ENCODE measurements at regions not wholly inside any gene's neighbourhood (a gene's known extent, or its start where the extent isn't known, plus 50 kb on each side); places are given as distances from the start of the nearest gene placed in this dataset.

- TF ChIP-seq RAD21 (CRISPR knock-in tag; conservative IDR thresholded peaks at IDR 0.05 in 1 of 2, IDR thresholded peaks at IDR 0.05 in 1 of 2), result 0 out of 4 replicates have a peak, but pooled peaks of 1 of the 2 experiments have one; percentile 5
- TF ChIP-seq NR2C1 (IDR thresholded peaks at IDR 0.05), result no peak
- peak; percentile 38; the same call in 1 of the 2 replicates for TF ChIP-seq NR2C1 (tag; IDR thresholded peaks at IDR 0.05)
- TF ChIP-seq JUND (IDR thresholded peaks at IDR 0.05; ENCODE audit: borderline replicate concordance, low read depth, low read length), result peak; percentile 5; the same call in 1 of the 2 replicates
- no peak for TF ChIP-seq JUND (tag; IDR thresholded peaks at IDR 0.05; ENCODE audit: borderline replicate concordance, low read depth, low read length)
- TF ChIP-seq ERF (CRISPR knock-in tag; IDR thresholded peaks at IDR 0.05), result no peak
- TF ChIP-seq, protein P1, sequence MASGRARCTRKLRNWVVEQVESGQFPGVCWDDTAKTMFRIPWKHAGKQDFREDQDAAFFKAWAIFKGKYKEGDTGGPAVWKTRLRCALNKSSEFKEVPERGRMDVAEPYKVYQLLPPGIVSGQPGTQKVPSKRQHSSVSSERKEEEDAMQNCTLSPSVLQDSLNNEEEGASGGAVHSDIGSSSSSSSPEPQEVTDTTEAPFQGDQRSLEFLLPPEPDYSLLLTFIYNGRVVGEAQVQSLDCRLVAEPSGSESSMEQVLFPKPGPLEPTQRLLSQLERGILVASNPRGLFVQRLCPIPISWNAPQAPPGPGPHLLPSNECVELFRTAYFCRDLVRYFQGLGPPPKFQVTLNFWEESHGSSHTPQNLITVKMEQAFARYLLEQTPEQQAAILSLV (tag; IDR thresholded peaks at IDR 0.05), result no peak
- no peak for TF ChIP-seq MYBL2 (IDR thresholded peaks at IDR 0.05; ENCODE audit: low read depth)
- no peak for TF ChIP-seq MYBL2 (CRISPR knock-in tag; IDR thresholded peaks at IDR 0.05; ENCODE audit: borderline replicate concordance)
- TF ChIP-seq ZC3H11A (IDR thresholded peaks at IDR 0.05; ENCODE audit: low read depth, low read length), result no peak
- TF ChIP-seq BCL6 (CRISPR knock-in tag; IDR thresholded peaks at IDR 0.05), result no peak
- no peak for TF ChIP-seq STAT6 (CRISPR knock-in tag; IDR thresholded peaks at IDR 0.05)
- TF ChIP-seq BCOR (IDR thresholded peaks at IDR 0.05), result no peak
- TF ChIP-seq FOXA1 (IDR thresholded peaks at IDR 0.05; ENCODE audit: borderline replicate concordance), result no peak
- TF ChIP-seq SRSF3 (IDR thresholded peaks at IDR 0.05; ENCODE audit: insufficient read depth, low read length), result no peak
- TF ChIP-seq NRF1 (conservative IDR thresholded peaks at IDR 0.05 in 1 of 2, IDR thresholded peaks at IDR 0.05 in 1 of 2), result no peak
- TF ChIP-seq SP2 (IDR thresholded peaks at IDR 0.05; ENCODE audit: extremely low read depth, low read depth, low read length, poor library complexity, severe bottlenecking), result no peak
- peak; percentile 73 to 77; a peak in 2 of 4 replicates for TF ChIP-seq TRIM24 (IDR thresholded peaks at IDR 0.05)
- TF ChIP-seq, protein P2, sequence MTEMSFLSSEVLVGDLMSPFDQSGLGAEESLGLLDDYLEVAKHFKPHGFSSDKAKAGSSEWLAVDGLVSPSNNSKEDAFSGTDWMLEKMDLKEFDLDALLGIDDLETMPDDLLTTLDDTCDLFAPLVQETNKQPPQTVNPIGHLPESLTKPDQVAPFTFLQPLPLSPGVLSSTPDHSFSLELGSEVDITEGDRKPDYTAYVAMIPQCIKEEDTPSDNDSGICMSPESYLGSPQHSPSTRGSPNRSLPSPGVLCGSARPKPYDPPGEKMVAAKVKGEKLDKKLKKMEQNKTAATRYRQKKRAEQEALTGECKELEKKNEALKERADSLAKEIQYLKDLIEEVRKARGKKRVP (CRISPR knock-in tag; IDR thresholded peaks at IDR 0.05), result peak; percentile 73
- peak; percentile 68 for TF ChIP-seq ARID1B (IDR thresholded peaks at IDR 0.05)
- TF ChIP-seq PYGO2 (tag; IDR thresholded peaks at IDR 0.05), result no peak
- TF ChIP-seq TSC22D4 (tag; IDR thresholded peaks at IDR 0.05), result no peak
- no peak for TF ChIP-seq CHCHD3 (CRISPR knock-in tag; IDR thresholded peaks at IDR 0.05)
- TF ChIP-seq SMARCC2 (IDR thresholded peaks at IDR 0.05; ENCODE audit: low read depth), result no peak
- no peak for TF ChIP-seq POLR3G (IDR thresholded peaks at IDR 0.05; ENCODE audit: extremely low read depth, insufficient read length, insufficient replicate concordance)
- TF ChIP-seq SOX6 (IDR thresholded peaks at IDR 0.05), result peak; percentile 54; the same call in 1 of the 2 replicates
- TF ChIP-seq POLR2H (tag; IDR thresholded peaks at IDR 0.05; ENCODE audit: low read depth), result peak; percentile 39; the same call in 1 of the 2 replicates
- TF ChIP-seq RNF2 (IDR thresholded peaks at IDR 0.05), result no peak
These were observed 76.7 kb upstream of the ALOX12 start (continued) for GRCh38 chr17:6919158-6919557.

Data from K562 (cell line).